Activated T-helper 17 cell treated with anti-CD3 and anti-CD28 coated beads, Interleukin-2, amount 50 U/mL, for 72 hours (primary cell): ENCODE measurements at regions not wholly inside any gene's neighbourhood (a gene's known extent, or its start where the extent isn't known, plus 50 kb on each side); places are given as distances from the start of the nearest gene placed in this dataset.
"Not testable (repeated sequence)": the region's sequence is repeated elsewhere in the genome, so short reads cannot be mapped to it uniquely, and the experiment has no call there.

Experiments used
- ATAC-seq: fragments of 150-1000 bp; cut with Tn5 transposase; replicated peaks from 2 replicates; pipeline ENCODE4 v1.10.0; 2021; ENCODE audit warnings: mild to moderate bottlenecking, moderate library complexity
- H3K27ac Mint-ChIP-seq: one replicate; pipeline ENCODE4 v1.8.0; 2022; ENCODE audit warnings: mixed read lengths
- H3K27me3 Mint-ChIP-seq: one replicate; pipeline ENCODE4 v1.8.0; 2022; ENCODE audit warnings: mixed read lengths
- H3K36me3 Mint-ChIP-seq: one replicate; pipeline ENCODE4 v1.8.0; 2022; ENCODE audit warnings: low read depth, mild to moderate bottlenecking, mixed read lengths
- H3K4me1 Mint-ChIP-seq: one replicate; pipeline ENCODE4 v1.8.0; 2022; ENCODE audit warnings: mixed read lengths
- H3K4me3 Mint-ChIP-seq: one replicate; pipeline ENCODE4 v1.8.0; 2022; ENCODE audit warnings: mild to moderate bottlenecking, mixed read lengths
- H3K9me3 Mint-ChIP-seq: one replicate; pipeline ENCODE4 v1.8.0; 2022; ENCODE audit warnings: mixed read lengths

DNA sequence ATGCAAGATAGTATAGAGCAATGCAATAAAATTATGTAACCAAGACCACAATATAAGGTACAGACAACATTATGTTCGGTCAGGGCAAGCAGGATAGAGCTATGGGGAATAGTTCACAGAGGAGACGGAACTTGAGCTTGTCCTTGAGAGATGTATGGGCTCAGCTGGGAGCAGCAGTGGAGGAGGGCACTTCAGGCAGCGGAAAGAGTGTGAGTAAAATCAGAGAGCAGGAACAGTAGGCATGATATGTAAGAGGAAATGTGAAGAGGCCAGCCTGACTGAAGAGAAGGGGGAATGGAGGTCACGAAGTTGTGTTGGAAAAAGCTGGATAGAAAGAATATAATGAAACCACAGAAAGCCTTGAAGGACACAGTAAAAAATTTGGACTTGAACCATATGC is 217.2 kb upstream of the NOCT start:
- ATAC-seq: no peak
- Mint-ChIP-seq H3K36me3 (no peaks in the 10 kb centered on the region), H3K4me3 (no peak overlapping the region), H3K27me3 (peaks cover 17% of the 10 kb centered on the region), H3K27ac (no peak overlapping the region), H3K9me3 (no peaks in the 10 kb centered on the region), H3K4me1 (no peaks in the 10 kb centered on the region)

DNA sequence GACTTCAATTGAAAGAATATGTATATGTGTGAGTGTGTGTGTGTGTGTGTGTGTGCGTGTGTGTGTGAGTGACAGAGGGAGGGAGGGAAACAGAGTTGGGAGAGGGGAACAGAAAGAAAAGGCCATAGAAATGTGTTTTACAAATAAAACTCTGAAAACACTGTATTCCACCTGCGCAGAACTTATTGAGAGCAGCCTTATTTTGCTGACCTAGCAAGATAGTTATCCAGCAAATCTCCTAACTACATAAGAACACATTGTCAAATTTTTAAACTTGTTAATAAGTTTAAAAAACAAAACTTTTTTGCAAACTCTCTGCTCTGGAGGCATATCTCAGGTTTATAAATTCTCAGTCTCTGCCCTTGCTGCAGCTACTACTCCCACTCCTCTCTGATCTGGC is 217.9 kb upstream of the NOCT start:
- no peaks in the 10 kb centered on the region for H3K9me3 Mint-ChIP-seq

DNA sequence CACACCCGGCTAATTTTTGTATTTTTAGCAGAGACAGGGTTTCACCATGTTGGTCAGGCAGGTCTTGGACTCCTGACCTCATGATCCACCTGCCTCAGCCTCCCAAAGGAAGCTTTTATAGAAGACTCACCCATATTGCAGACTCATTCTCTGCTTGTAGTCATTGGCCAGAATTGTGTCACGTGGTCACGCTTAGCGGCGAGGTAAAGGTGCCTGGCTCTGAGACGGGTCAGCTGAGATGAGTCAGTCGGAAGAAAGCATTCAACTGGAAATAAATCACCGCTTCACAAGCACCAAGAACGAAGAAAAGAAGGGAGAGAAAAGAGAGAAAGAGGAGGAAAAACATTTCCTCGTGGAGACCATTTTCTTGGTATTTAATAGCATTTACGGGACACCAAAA is 218.8 kb upstream of the NOCT start:
- Mint-ChIP-seq H3K9me3 (no peaks in the 10 kb centered on the region), H3K4me3 (no peak overlapping the region), H3K27me3 (peaks cover 15% of the 10 kb centered on the region), H3K36me3 (no peaks in the 10 kb centered on the region), H3K4me1 (no peaks in the 10 kb centered on the region), H3K27ac (no peak overlapping the region)
- ATAC-seq: no peak

More for the DNA sequence above, 217.9 kb upstream of the NOCT start:
- Mint-ChIP-seq H3K36me3 (no peaks in the 10 kb centered on the region), H3K27me3 (peaks cover 15% of the 10 kb centered on the region), H3K27ac (no peak overlapping the region), H3K4me1 (no peaks in the 10 kb centered on the region), H3K4me3 (no peak overlapping the region)
- no peak for ATAC-seq

DNA sequence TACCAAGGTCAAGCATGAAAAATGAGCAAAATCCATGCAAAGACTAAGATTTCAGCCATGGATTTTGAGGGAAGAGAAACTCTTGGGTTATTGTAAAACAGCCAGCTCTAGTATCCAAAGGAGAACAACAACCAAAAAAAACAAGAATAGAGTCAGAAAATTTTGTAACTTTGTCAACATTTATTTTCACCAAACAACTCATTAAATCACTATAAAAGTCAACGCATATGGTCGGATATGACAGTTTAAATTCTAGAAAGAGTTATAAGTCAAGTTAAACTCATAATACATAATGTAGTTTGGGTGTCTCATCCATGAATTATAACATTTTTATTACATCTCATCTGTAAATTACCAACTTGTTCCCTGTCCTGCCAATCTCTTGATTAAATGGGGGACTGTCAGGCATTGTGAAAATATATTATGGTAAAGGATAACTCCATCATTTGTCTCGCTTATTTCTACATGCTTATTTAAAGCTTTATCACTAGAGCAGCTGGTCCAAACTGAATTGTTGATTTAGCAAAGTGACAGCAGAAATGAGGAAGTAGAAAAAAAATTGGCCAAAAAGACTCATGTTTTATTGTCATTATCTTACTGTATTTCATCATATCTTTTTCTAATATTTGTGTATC is 224.8 kb upstream of the NOCT start:
- no peak overlapping the region for H3K4me3 Mint-ChIP-seq
- ATAC-seq: no peak

DNA sequence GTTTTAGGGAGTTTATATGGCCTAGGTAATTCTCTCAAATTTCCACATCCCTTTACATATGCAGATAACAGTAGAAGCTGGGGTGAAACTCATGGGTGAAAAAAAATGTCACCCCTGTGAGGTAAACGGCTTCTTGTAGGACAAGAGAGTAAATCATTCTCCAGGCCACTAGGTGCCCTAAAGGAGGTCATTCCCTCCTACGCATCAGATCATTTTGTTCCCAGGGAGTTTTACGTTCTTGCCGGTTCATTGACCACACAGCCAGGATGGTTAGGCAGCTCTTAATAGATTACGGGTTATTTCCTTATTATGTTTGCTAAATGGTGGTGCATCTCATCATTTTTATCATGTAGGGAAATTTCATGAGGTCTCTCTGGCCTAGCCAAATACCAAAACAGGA is 225.8 kb upstream of the NOCT start:
- no peaks in the 10 kb centered on the region for H3K36me3 Mint-ChIP-seq
- no peak overlapping the region for H3K27ac Mint-ChIP-seq

More for the DNA sequence above, 224.8 kb upstream of the NOCT start:
- H3K36me3 Mint-ChIP-seq: no peaks in the 10 kb centered on the region
- H3K4me1 Mint-ChIP-seq: no peaks in the 10 kb centered on the region
- no peaks in the 10 kb centered on the region for H3K27me3 Mint-ChIP-seq
- no peak overlapping the region for H3K27ac Mint-ChIP-seq
- no peaks in the 10 kb centered on the region for H3K9me3 Mint-ChIP-seq

DNA sequence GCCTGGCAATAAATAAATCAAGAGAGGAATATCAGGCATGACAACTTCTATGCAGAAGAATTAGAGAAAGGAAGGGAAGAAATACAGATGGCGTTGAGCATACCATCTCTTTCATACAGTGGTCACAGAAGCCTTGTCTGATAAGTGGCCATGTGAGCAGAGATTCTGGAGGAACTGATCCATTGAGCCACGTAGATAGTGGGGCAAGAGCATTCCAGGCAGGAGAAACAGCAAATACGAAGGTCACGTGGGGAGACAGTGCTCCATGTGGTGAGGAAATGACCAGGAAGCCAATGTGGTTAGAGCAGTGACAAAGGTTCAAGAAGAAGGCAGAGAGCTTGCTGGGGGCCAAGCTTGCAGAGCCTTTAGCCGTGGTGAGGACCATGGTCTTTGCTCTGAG is 226.7 kb upstream of the NOCT start:
- ATAC-seq: no peak
- Mint-ChIP-seq H3K9me3 (no peaks in the 10 kb centered on the region), H3K4me1 (no peaks in the 10 kb centered on the region), H3K4me3 (no peak overlapping the region), H3K27ac (no peak overlapping the region), H3K27me3 (peaks cover 5% of the 10 kb centered on the region), H3K36me3 (no peaks in the 10 kb centered on the region)

More for the DNA sequence above, 225.8 kb upstream of the NOCT start:
- no peaks in the 10 kb centered on the region for H3K4me1 Mint-ChIP-seq
- no peak overlapping the region for H3K4me3 Mint-ChIP-seq
- no peaks in the 10 kb centered on the region for H3K27me3 Mint-ChIP-seq
- ATAC-seq: no peak
- H3K9me3 Mint-ChIP-seq: no peaks in the 10 kb centered on the region

DNA sequence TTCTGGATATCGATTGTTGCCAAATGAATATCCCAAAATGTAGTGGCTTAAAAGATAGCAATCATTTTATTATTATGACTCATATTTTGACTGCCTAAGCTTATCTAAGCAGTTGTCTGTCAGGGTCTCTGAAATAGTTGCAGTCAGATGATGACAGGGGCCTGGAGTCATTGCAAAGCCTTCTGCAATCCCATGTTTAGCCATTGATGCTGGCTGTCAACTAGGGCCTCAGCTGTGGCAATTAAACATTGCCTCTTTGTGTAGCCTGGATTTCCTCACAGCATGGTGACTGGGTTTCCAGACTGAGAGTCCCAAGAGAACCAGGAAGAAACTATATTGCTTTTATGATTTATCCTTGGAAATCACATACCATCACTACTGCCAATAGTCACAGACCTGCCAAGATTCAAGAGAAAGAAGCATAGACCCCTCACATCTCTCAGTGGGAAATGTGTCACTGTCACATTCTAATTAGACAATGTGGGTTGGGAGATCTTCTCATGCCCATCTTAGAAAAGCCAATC is 227.3 kb upstream of the NOCT start:
- no peaks in the 10 kb centered on the region for H3K4me1 Mint-ChIP-seq
- no peak overlapping the region for H3K27ac Mint-ChIP-seq
- H3K9me3 Mint-ChIP-seq: no peaks in the 10 kb centered on the region
- H3K36me3 Mint-ChIP-seq: no peaks in the 10 kb centered on the region
- ATAC-seq: no peak
- no peak overlapping the region for H3K4me3 Mint-ChIP-seq
- peaks cover 7% of the 10 kb centered on the region for H3K27me3 Mint-ChIP-seq

DNA sequence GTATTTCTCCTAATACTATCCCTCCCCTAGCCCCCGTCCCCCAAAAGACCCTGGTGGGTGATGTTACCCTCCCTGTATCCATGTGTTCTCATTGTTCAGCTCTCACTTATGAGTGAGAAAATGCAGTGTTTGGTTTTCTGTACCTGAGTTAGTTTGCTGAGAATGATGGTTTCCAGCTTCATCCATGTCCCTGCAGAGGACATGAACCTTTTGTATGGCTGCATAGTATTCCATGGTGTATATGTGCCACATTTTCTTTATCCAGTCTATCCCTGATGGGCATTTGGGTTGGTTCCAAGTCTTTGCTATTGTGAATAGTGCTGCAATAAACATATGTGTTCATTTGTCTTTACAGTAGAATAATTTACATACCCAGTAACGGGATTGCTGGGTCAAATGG is 235.8 kb upstream of the NOCT start:
- H3K27me3 Mint-ChIP-seq, H3K27ac Mint-ChIP-seq, H3K4me3 Mint-ChIP-seq, H3K9me3 Mint-ChIP-seq, ATAC-seq, H3K4me1 Mint-ChIP-seq, H3K36me3 Mint-ChIP-seq: not testable (repeated sequence)

DNA sequence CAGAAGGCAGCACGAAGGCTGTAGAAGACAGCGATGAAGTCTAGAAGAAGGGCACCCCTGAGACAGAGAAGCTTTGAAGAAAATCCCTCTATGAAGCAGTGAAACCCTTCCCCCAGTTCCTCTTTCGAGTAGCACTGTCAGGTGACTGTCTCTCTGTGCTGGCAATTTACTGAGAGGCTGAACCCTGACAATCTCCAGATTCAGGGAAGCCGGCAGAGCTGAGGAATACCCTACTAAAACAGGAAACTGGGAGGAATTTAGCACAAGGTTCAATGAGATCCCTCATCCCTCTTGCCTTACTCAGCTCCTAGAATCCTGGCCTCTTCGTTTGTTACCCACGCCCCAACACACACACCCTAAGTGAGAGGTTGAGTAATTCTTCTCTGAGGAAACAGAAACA is 239.7 kb upstream of the NOCT start:
- ATAC-seq: no peak
- Mint-ChIP-seq H3K27ac (no peak overlapping the region), H3K4me3 (no peak overlapping the region), H3K9me3 (no peaks in the 10 kb centered on the region), H3K36me3 (no peaks in the 10 kb centered on the region), H3K4me1 (no peaks in the 10 kb centered on the region), H3K27me3 (no peaks in the 10 kb centered on the region)

DNA sequence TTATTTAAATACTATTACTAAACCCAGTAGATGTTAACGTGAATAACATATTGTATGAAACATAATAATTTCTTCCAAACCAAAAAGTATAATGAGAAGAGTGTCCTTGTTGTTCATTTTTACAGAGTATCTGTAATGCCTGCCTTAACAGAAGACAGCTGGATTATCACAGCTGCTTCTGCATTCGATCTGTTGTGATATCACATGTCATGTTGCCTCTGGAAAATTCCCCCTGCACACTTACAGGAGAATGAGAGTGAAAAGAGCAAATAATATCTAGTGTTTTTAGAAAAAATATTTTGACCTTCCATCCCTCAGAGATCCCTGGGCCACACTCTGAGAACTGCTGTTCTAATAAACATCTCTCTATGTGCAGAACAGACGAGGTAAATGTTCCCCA is 240.1 kb upstream of the NOCT start:
- no peaks in the 10 kb centered on the region for H3K27me3 Mint-ChIP-seq
- no peaks in the 10 kb centered on the region for H3K4me1 Mint-ChIP-seq
- no peaks in the 10 kb centered on the region for H3K9me3 Mint-ChIP-seq
- no peaks in the 10 kb centered on the region for H3K36me3 Mint-ChIP-seq
- no peak overlapping the region for H3K4me3 Mint-ChIP-seq
- H3K27ac Mint-ChIP-seq: no peak overlapping the region
- ATAC-seq: no peak

DNA sequence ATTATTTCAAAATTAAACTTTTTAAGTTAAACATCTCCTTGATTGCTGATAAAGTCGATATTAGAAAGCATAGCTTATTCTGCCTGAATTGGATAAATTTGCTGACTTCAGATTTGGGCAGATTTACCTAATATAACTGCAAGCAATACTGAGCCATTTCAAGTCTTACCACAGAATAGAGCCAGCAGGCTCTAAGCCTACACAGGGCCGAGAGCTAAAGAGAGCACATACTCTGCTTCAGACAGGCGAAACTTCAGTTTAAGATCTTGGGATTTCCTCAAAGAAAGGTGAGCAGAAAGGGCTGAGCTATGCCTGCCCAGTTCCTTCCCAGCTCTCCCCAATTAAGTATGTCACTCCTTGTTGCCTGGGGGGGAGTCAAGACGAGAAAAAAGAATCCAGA is 240.6 kb upstream of the NOCT start:
- Mint-ChIP-seq H3K27ac (no peak overlapping the region), H3K9me3 (no peaks in the 10 kb centered on the region)

DNA sequence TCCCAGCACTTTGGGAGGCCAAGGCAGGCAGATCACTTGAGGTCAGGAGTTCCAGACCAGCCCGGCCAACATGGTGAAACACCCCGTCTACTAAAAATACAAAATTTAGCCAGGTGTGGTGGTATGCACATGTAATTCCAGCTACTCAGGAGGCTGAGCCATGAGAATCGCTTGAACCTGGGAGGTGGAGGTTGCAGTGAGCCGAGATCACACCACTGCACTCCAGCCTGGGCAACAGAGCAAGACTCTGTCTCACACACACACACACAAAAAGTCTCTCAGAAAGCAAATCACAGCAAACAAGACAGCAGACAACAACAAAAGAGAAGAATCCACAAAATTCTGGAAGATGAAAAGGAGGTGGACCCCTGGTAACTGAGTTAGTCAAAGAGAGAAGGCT is 241.5 kb upstream of the NOCT start:
- not testable (repeated sequence) for H3K27ac Mint-ChIP-seq, H3K4me1 Mint-ChIP-seq, H3K27me3 Mint-ChIP-seq, H3K4me3 Mint-ChIP-seq, ATAC-seq, H3K36me3 Mint-ChIP-seq, H3K9me3 Mint-ChIP-seq

More for the DNA sequence above, 240.6 kb upstream of the NOCT start:
- Mint-ChIP-seq H3K4me3 (no peak overlapping the region), H3K4me1 (no peaks in the 10 kb centered on the region), H3K27me3 (no peaks in the 10 kb centered on the region), H3K36me3 (no peaks in the 10 kb centered on the region)
- ATAC-seq: no peak

DNA sequence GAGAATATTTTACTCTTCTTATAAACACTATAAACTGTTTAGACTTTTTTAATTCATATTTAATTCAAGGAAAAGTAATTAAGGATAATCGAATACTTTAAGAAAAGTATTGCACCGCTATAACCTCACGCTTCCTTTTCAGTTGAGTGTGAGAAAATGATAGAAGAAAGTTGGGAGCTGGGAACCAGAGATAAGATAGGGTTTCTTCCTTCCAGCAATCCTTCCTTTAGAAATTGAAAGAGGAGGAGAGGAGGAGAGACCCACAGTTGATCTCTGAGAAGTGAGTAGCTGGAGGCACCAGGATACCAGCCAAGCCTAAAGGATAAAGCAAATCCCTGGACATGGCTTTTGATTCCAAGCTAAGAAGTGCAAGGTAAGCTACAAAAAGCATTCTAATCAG is 242.3 kb upstream of the NOCT start:
- ATAC-seq: no peak
- Mint-ChIP-seq H3K4me3 (no peak overlapping the region), H3K27me3 (peaks cover 4% of the 10 kb centered on the region), H3K4me1 (no peaks in the 10 kb centered on the region), H3K36me3 (no peaks in the 10 kb centered on the region), H3K27ac (no peak overlapping the region), H3K9me3 (no peaks in the 10 kb centered on the region)

DNA sequence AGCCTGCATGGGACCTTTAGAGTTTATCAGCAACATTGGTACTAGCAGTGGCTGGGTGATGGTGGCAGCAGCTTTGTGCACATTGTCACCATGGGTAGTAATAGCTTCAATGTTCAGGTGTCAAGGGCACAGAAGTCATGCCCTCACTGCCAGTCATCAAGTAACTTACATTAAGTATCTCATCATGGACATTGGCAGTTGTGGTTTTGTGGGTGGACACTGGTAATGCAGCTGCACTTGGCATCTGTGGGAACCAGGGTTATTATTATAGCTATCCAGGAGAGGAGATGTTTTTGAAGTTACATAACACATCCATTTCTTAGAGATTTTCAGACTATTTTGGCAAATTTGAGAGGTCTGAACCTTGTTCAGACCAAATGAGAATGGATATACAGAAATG is 243.2 kb upstream of the NOCT start:
- no peak overlapping the region for H3K27ac Mint-ChIP-seq
- H3K9me3 Mint-ChIP-seq: no peaks in the 10 kb centered on the region
- H3K4me1 Mint-ChIP-seq: no peaks in the 10 kb centered on the region
- H3K36me3 Mint-ChIP-seq: no peaks in the 10 kb centered on the region
- ATAC-seq: no peak
- H3K27me3 Mint-ChIP-seq: peaks cover 4% of the 10 kb centered on the region
- no peak overlapping the region for H3K4me3 Mint-ChIP-seq

DNA sequence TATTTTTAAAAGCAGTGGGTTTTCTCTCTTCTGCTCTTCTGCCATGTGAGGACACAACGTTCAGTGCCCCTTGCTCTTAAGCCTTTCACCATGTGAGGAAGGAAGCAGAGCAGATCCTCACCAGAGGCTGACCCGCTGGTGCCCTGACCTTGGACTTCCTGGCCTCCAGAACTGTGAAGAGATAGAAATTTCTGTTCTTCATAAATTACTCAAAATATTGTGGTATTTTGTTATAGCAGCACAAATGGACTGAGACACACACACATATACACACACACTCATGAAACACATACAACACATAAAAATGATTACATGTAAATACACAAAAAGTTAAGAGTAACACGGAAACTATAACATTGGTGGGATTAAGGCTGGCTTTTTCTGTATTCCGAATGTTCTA is 244.8 kb upstream of the NOCT start:
- Mint-ChIP-seq H3K36me3 (no peaks in the 10 kb centered on the region), H3K4me3 (no peak overlapping the region), H3K27me3 (peaks cover 4% of the 10 kb centered on the region), H3K9me3 (no peaks in the 10 kb centered on the region), H3K27ac (no peak overlapping the region), H3K4me1 (no peaks in the 10 kb centered on the region)
- ATAC-seq: no peak

DNA sequence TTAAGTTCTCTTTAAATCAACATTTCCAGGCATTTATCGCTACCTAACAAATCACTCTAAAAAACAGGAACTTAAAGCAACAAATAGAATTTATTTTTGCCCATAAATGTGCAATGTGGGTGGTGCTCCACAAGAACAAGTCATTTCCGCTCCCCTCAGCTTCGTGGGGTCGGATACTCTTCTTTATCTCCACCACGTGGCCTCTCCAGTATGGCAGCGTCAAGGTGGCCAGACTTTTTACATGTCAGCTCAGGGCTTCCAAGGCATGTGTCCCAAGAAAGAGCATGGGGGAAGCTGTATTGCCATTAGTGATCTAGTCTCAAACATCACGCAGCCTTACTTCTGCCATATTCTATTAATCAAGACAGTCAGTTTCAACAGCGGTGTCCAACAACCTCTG is 249.2 kb upstream of the NOCT start:
- ATAC-seq: no peak

More for the DNA sequence above, 249.2 kb upstream of the NOCT start:
- Mint-ChIP-seq H3K9me3 (no peaks in the 10 kb centered on the region), H3K36me3 (no peaks in the 10 kb centered on the region), H3K27me3 (peaks cover 4% of the 10 kb centered on the region), H3K27ac (no peak overlapping the region), H3K4me1 (no peaks in the 10 kb centered on the region), H3K4me3 (no peak overlapping the region)
